ENCODE measurements at regions not wholly inside any gene's neighbourhood (a gene's known extent, or its start where the extent isn't known, plus 50 kb on each side); places are given as distances from the start of the nearest gene placed in this dataset.
A peak's percentile ranks its signal among the peaks of the same experiment; 100 is the strongest.

GRCh38 chr20:12699374-12700228, 309.2 kb upstream of the SPTLC3 start:
- DNase-seq (ENCODE audit: low read depth): peak; percentile 4
- in situ Hi-C loops (cut with HindIII; ENCODE audit: low pct_unique_long_range_greater_than_20kb, low sequenced_read_pairs): no loop called here

GRCh38 chr20:12700701-12701100, 308.1 kb upstream of the SPTLC3 start:
- no peak for DNase-seq (ENCODE audit: low read depth)
- in situ Hi-C loops (cut with HindIII; ENCODE audit: low pct_unique_long_range_greater_than_20kb, low sequenced_read_pairs): no loop called here

- no peak for DNase-seq (ENCODE audit: low read depth)
- in situ Hi-C loops (cut with HindIII; ENCODE audit: low pct_unique_long_range_greater_than_20kb, low sequenced_read_pairs): no loop called here
Observed at GRCh38 chr20:12702312-12702711, 306.5 kb upstream of the SPTLC3 start.

DNA sequence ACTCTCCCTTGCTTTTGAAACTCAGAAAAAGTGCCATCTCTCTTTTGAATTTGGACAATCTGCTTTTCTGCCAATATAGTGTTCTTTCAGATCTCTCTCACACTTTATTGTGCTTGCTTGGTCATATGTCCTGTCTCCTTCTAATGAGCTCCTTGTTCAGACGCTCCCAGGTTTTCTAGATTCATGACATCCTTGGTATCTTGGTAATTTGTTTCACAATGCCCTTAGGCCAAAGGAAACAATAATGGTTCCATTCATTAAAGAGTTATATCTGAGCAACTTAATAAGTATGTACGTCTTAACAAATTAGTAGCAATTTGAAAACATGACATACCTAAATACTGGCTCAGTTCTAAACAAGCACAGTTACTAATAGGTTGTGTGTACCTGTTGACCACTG, 293.4 kb upstream of the SPTLC3 start:
- in situ Hi-C loops (cut with HindIII; ENCODE audit: low pct_unique_long_range_greater_than_20kb, low sequenced_read_pairs): no loop called here

DNA sequence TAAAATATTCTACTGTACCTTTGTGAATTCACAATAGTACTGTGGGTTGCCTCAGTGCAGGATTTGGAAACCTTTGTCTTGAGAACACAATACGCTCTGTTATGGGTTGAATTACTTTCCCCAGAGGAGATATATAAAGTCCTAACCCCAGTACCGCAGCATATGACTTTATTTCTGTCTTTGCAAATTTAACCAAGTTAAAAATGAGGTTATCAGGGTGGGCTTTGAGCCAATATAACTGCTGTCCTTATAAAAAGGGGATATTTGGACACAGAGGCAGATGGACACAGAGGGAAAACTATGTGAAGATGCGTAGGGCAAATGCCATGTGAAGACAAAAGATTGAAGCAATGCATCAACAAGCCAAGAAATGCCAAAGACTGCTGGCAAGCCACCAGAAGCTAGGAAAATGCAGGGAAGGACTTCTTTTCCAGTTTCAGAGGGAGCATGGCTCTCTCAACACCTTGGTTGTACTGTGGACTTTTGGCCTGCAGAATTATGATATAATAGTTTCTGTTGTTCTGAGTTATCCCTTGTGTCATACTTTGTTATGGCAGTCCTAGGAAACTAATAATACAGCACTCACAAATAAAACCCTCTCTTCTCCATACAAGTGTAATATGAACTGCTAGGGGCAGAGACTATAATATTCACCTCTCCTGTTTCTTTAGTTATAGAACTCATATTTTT, 292.6 kb upstream of the SPTLC3 start:
- in situ Hi-C loops (cut with HindIII; ENCODE audit: low pct_unique_long_range_greater_than_20kb, low sequenced_read_pairs): no loop called here
- DNase-seq (ENCODE audit: low read depth): no peak

More for the DNA sequence above, 293.4 kb upstream of the SPTLC3 start:
- no peak for DNase-seq (ENCODE audit: low read depth)

- no peak for DNase-seq (ENCODE audit: low read depth)
- in situ Hi-C loops (cut with HindIII; ENCODE audit: low pct_unique_long_range_greater_than_20kb, low sequenced_read_pairs): no loop called here
Observed at GRCh38 chr20:12717061-12717460, 291.7 kb upstream of the SPTLC3 start.

DNA sequence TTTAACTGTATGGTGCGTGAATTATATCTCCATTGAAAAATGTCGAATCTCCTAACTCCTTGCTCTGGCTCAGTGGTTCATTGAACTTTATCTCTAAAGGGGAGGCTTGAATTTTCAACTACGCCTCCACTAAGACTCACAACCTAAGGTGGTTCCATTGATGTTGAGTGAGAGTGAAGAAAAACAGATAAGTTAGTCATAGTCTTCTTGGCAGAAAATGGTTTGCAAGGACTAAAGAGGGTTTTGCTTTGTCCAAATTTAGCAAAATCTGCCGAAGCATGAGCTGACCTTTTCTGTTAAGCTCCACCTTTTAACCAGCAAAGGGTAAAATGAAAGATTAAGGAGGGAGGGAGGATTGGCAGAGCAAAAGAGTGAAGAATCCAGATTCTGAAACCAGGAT, 290.2 kb upstream of the SPTLC3 start:
- DNase-seq (ENCODE audit: low read depth): no peak
- in situ Hi-C loops (cut with HindIII; ENCODE audit: low pct_unique_long_range_greater_than_20kb, low sequenced_read_pairs): no loop called here

GRCh38 chr20:12721636-12722035, 287.1 kb upstream of the SPTLC3 start:
- DNase-seq (ENCODE audit: low read depth): peak; percentile 1
- in situ Hi-C loops (cut with HindIII; ENCODE audit: low pct_unique_long_range_greater_than_20kb, low sequenced_read_pairs): no loop called here

- in situ Hi-C loops (cut with HindIII; ENCODE audit: low pct_unique_long_range_greater_than_20kb, low sequenced_read_pairs): no loop called here
- DNase-seq (ENCODE audit: low read depth): peak; percentile 30
Observed at GRCh38 chr20:12722091-12722490, 286.7 kb upstream of the SPTLC3 start.

DNA sequence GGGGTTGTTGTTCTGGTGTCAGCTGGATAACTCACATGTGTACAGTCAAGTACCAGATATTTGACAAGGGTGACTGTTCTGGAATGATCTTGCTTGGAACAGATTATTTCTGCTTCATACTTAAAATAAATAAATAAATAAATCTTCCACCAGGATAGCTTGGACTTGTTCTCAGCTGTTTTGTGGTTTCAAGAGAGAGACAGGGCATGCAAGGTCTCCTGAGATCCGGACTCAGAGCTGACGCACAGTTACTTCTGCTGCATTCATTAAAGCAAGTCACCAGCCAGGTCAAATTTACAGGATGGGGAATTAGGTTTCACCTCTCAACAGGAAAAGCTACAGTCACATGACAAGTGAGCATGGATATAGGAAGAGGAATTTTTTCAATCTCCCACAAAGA, 285.0 kb upstream of the SPTLC3 start:
- in situ Hi-C loops (cut with HindIII; ENCODE audit: low pct_unique_long_range_greater_than_20kb, low sequenced_read_pairs): no loop called here
- no peak for DNase-seq (ENCODE audit: low read depth)

DNA sequence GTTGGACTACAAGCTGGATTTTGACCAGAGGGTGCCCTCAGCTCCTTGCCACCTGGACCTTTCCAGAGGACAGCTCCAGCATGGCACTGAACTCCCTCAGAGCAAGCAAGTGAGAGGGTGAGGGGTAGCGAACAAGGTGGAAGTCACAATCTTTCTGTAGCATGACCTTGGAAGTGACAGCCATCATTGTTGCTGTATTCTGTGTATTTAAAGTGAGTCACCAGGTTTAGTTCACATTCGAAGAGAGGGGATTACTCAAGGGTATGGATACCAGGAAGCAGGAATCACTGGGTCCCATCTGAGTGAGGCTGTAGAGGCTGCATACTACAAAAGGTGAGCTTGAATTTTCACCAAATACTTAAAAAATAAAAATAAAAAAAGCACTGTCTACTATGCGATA, 280.0 kb upstream of the SPTLC3 start:
- DNase-seq (ENCODE audit: low read depth): no peak
- in situ Hi-C loops (cut with HindIII; ENCODE audit: low pct_unique_long_range_greater_than_20kb, low sequenced_read_pairs): no loop called here

DNA sequence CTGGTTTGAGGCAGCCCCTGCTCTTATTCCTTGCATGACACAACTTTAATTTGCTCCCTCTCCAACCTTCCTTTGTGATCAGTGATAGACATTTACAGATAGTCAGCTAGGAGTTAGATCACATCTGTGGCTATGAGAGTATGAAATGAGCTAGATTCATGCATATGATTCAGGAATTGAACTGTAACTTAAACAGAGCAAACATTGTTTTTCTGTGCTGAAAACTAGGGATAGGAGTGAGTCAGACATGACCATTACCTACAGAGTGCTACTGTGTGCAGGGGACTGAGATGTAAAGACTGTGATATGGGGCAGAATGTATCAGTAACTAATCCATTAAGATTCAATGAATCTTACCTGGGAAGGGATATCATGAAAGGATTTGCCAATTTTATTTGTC, 279.4 kb upstream of the SPTLC3 start:
- in situ Hi-C loops (cut with HindIII; ENCODE audit: low pct_unique_long_range_greater_than_20kb, low sequenced_read_pairs): no loop called here
- peak; percentile 2 for DNase-seq (ENCODE audit: low read depth)

- in situ Hi-C loops (cut with HindIII; ENCODE audit: low pct_unique_long_range_greater_than_20kb, low sequenced_read_pairs): no loop called here
Observed at GRCh38 chr20:12733811-12734210, 275.0 kb upstream of the SPTLC3 start.

DNA sequence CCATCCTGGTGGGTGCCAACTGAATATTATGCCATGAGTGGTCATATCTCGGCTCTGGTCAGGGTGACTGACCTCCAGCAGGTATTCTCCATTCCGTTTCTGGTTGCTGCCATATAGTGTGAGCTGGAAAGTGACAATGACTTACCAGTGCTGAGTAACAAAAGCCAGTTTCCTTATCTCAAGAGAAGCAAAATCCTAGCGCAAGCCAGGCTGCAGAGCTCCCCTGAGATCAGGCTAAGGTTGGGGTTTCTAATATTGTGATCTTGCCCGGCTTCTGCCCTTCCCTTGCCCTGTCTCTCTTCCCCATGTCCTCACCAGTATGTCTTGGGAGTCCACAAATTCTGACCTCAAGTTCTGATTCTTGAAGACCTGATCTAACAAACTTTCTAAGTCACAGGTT, 271.3 kb upstream of the SPTLC3 start:
- no peak for DNase-seq (ENCODE audit: low read depth)
- in situ Hi-C loops (cut with HindIII; ENCODE audit: low pct_unique_long_range_greater_than_20kb, low sequenced_read_pairs): no loop called here

More at GRCh38 chr20:12733811-12734210, 275.0 kb upstream of the SPTLC3 start:
- DNase-seq (ENCODE audit: low read depth): no peak

GRCh38 chr20:12737900-12738299, 270.9 kb upstream of the SPTLC3 start:
- in situ Hi-C loops (cut with HindIII; ENCODE audit: low pct_unique_long_range_greater_than_20kb, low sequenced_read_pairs): no loop called here
- no peak for DNase-seq (ENCODE audit: low read depth)

GRCh38 chr20:12740647-12741046, 268.1 kb upstream of the SPTLC3 start:
- DNase-seq (ENCODE audit: low read depth): no peak
- in situ Hi-C loops (cut with HindIII; ENCODE audit: low pct_unique_long_range_greater_than_20kb, low sequenced_read_pairs): no loop called here

DNA sequence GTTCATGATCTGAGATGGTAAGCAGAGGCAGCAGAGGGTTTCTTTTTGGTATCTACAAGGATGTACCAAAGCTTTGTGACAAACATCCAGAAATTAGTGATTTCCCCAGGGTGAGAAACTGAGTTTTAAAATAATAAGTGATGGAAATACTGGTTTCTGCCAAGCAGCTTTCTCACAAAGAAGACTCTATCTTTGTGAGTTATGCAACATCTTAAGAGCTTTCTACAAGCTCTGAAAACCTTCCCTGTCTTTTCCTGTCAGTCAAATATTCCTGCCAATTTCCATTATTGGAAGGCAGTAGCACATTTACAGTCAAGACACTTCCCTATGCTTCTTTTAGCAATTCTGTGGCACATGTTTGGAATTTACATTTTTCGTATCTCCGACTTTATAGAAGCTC, 264.7 kb upstream of the SPTLC3 start:
- in situ Hi-C loops (cut with HindIII; ENCODE audit: low pct_unique_long_range_greater_than_20kb, low sequenced_read_pairs): no loop called here
- no peak for DNase-seq (ENCODE audit: low read depth)

- no peak for DNase-seq (ENCODE audit: low read depth)
- in situ Hi-C loops (cut with HindIII; ENCODE audit: low pct_unique_long_range_greater_than_20kb, low sequenced_read_pairs): no loop called here
Observed at GRCh38 chr20:12748359-12748994, 260.3 kb upstream of the SPTLC3 start.

GRCh38 chr20:12750221-12750620, 258.6 kb upstream of the SPTLC3 start:
- in situ Hi-C loops (cut with HindIII; ENCODE audit: low pct_unique_long_range_greater_than_20kb, low sequenced_read_pairs): no loop called here

More at GRCh38 chr20:12750221-12750620, 258.6 kb upstream of the SPTLC3 start:
- no peak for DNase-seq (ENCODE audit: low read depth)

Measured in Caki2 (cell line).